ENCODE measurements at regions not wholly inside any gene's neighbourhood (a gene's known extent, or its start where the extent isn't known, plus 50 kb on each side); places are given as distances from the start of the nearest gene placed in this dataset.

- Histone ChIP-seq H3K36me3 (no peaks in the 10 kb centered on the region), H3K4me1 (no peaks in the 10 kb centered on the region), H3K4me3 (no peak overlapping the region), H3K9me3 (no peaks in the 10 kb centered on the region), H3K27ac (no peak overlapping the region), H3K27me3 (no peaks in the 10 kb centered on the region)
- TF ChIP-seq POLR2A (IDR thresholded peaks at IDR 0.05): no peak
- no peak for TF ChIP-seq CTCF (IDR thresholded peaks at IDR 0.05)
- DNase-seq: no peak
These were observed 421.4 kb upstream of the CADM1 start for GRCh38 chr11:115925568-115926090.

- Histone ChIP-seq H3K27me3 (no peaks in the 10 kb centered on the region), H3K4me1 (no peaks in the 10 kb centered on the region), H3K9me3 (no peaks in the 10 kb centered on the region), H3K4me3 (no peak overlapping the region), H3K36me3 (no peaks in the 10 kb centered on the region), H3K27ac (no peak overlapping the region)
- no peak for TF ChIP-seq POLR2A (IDR thresholded peaks at IDR 0.05)
- no peak for TF ChIP-seq CTCF (IDR thresholded peaks at IDR 0.05)
- DNase-seq: no peak
These were observed 420.7 kb upstream of the CADM1 start for GRCh38 chr11:115924744-115925567.

GRCh38 chr11:115922876-115923275, 418.7 kb upstream of the CADM1 start:
- Histone ChIP-seq H3K27ac (no peak overlapping the region), H3K4me1 (no peaks in the 10 kb centered on the region), H3K27me3 (no peaks in the 10 kb centered on the region), H3K36me3 (no peaks in the 10 kb centered on the region), H3K9me3 (no peaks in the 10 kb centered on the region), H3K4me3 (no peak overlapping the region)
- no peak for DNase-seq
- no peak for TF ChIP-seq POLR2A (IDR thresholded peaks at IDR 0.05)
- TF ChIP-seq CTCF (IDR thresholded peaks at IDR 0.05): no peak

GRCh38 chr11:115921986-115922385, 417.8 kb upstream of the CADM1 start:
- Histone ChIP-seq H3K4me3 (no peak overlapping the region), H3K27ac (no peak overlapping the region), H3K27me3 (no peaks in the 10 kb centered on the region), H3K9me3 (no peaks in the 10 kb centered on the region), H3K4me1 (no peaks in the 10 kb centered on the region), H3K36me3 (no peaks in the 10 kb centered on the region)
- TF ChIP-seq POLR2A (IDR thresholded peaks at IDR 0.05) (no peak), CTCF (IDR thresholded peaks at IDR 0.05) (no peak)
- no peak for DNase-seq

GRCh38 chr11:115921540-115921939, 417.3 kb upstream of the CADM1 start:
- DNase-seq: no peak
- Histone ChIP-seq H3K4me1 (no peaks in the 10 kb centered on the region), H3K27ac (no peak overlapping the region), H3K36me3 (no peaks in the 10 kb centered on the region), H3K9me3 (no peaks in the 10 kb centered on the region), H3K4me3 (no peak overlapping the region), H3K27me3 (no peaks in the 10 kb centered on the region)
- TF ChIP-seq CTCF (IDR thresholded peaks at IDR 0.05): no peak
